Germinal center (tissue), 1 donor: ENCODE measurements at regions not wholly inside any gene's neighbourhood (a gene's known extent, or its start where the extent isn't known, plus 50 kb on each side); places are given as distances from the start of the nearest gene placed in this dataset.

Experiments
- DNase-seq: peaks from one replicate; pipeline ENCODE4 v3.0.0; 2012; ENCODE audit warnings: mixed read lengths, low spot score

DNA sequence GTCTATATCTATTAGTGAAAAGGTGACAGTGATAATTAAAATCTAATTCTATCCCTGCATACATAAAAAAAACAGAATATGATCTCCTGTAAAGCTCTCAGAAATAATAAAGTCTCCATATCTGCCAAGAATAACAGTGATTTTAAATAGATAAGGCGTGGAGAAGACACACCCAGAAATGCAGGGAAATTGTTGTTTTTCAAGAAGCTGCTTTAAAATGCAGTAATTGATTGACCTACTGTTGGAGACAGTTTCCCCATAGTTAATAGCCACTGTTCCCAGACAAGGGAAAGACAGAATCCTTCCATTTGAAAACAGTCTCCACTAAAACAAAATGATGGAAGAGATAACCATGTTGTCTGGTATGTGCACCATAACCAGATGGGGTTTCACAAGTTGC lies 571.5 kb upstream of the CDH5 start:
- DNase-seq = no peak

DNA sequence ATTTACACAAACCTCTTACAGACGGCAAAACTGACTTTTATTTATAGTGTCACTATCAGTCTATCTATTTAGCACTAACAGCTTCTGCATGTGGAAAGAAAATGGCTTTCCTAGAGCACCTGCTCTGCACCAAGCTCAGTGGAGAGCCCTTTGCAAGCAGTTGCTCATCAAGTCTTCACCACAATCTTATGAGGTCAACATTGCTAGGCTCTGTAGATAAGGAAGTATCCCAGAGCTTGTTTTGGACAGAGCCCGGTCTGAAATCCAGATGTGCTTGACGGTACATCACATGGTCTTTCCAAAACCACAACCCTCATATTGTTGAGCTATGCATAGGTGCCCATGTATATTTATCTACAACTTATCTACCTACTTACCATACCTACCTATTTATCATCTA lies 572.7 kb upstream of the CDH5 start:
- DNase-seq = no peak

DNA sequence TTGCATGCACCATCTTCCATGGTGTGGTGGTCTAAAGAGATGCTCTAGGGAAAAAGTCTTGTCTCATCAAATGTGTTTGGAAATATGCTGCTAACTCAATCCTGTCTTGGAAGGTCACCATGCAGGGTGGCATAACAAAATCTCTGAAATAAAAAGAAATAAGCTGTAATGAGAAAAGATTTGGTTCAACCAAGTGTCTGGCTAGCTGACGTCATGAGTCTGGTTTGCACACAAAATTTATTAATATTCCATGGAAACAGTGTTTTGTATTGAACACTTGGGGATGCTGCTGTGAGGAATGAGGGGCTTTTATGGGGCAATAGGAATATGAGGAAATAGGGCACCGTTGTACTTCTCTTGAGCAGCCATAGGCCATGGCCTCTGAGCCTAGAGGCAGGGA lies 575.7 kb upstream of the CDH5 start:
- DNase-seq = no peak

DNA sequence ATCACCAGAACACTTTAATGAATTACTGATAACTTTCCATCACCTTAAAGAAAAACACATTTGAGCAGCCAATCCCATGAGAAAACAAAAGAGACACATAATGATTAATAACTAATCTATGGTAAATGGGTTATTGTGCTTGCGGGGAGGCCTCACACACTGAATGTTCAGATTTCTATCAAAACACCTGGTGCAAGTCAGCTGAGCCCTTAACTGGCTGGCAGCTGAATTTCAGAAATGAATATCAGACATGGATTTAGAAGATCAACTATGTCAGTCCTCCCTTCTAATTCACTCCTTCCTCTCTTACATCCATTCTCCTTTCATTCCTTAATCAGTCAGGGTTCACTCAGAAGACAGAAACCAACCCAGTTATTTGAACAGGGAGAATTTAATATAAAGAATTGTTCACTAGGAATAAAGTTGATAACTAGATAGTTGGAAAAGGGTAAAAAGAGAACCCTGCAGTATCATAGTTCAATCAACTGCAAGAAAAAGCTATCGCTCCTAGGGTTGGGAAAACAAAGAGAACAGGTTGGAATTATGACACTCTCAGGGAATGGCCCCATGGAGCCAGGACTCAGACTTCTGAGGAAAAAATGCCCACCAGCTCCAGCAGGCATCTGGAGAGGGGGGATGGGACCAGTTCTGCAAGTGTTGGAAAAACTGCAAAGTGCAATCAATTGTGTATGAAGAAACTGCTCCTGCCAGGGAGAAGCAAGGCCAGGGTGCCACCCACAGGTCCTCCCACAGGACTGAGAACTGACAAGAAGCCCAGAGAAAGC lies 577.1 kb upstream of the CDH5 start:
- DNase-seq = no peak

DNA sequence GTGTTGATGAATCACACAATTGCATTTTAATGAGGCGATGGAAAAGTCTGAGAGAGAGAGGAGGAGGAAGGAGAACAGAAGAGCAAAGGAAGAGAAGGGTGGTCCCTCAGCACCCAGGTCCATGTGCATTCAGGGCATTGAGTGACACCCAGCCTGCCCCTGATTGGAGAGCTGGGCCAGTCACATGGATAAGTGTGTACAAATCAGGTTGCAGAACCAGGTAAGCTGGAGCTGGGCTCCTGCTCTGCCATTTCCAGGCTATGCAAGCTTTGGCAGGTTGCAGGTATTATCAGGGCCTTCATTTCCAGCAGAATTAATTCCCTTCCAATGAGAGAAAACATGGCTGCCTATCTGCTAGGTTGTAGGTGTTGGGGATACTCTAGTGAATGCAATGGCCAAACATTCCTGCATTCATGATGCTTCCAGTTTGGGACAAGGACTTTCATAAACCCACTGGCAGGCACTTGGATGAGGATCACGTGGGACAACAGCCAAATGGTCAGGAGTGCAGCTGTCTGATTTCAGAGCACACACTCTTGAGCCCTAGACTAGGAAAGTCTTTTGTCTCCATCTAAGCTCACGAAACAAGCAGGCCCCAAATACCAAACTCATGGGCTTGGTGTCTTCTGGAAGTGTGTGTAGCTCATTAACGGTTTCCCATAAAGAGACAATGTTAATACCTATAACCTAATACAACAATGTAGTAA lies 577.9 kb upstream of the CDH5 start:
- no peak for DNase-seq

DNA sequence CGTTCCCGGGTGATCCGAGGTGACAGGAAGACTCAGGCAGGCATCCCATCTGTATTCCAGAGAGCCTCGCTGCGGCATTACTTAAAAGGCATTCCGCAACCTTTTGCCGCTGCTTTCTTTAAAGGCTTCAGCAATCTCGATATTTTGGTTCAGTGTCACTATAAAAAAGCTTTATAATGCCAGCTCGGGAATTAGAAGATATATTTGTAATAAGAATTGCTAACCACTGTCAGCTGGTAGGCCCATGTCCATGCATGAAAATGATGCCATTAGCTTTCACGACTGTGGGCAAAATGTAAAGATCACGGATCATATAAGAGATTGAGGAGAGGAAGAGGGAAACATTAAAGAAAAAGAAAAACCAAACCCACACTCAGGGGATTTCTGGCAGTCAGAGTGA lies 578.6 kb upstream of the CDH5 start:
- DNase-seq = no peak

DNA sequence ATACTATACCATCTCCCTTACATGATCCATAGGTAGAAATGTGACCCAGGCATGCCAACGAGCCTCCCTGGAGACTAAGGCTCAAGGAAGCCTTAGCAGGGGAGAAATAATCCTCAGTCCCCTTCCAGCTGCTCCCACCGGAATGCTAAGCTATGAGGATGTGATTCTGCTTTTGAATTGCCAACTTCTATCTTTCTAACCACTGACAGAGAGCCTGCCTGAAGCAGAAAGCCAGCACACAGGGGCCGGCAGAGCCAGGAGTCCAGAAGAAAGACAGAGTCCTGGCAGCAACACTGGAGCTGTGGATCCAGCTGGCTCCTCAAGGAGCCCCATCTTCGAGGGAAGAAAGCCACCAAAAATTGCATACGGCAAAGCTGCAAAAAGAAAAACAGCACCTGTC lies 579.6 kb upstream of the CDH5 start:
- DNase-seq = no peak

DNA sequence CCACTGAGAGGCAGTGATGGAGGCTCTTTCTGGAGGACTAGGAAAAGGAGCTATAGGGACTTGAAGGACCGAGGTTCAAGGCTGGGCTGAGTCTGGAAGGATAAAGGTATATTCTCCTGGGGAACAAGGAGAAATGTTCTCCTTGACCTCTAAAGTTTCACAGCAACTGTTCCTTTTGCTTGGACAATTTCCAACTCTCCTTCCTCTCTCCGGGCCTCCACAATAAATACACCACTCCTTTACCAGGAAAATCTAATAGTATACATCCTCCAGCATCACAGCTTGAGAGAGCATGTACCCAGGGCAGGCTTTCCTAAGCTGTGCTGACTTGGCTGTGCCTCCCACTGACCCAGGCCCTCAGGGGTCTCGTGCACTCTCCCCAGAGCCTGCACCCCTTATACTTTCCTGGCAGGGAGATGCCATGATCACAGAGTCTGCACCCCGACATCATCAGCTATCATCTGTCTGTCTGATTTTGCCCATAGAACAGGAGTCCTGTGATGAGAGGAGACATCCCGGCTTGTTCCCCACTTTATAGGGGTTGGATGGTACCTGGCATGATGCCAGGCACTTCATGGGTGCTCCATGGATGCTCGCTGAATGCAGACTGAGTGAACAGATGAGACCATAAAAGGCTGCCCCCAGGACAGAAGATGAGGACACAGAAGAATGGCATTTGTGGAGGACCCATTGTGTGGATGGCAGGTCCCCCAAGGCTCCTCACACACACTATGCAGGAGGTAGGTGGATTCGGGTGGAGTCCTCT lies 582.6 kb upstream of the CDH5 start:
- no peak for DNase-seq

DNA sequence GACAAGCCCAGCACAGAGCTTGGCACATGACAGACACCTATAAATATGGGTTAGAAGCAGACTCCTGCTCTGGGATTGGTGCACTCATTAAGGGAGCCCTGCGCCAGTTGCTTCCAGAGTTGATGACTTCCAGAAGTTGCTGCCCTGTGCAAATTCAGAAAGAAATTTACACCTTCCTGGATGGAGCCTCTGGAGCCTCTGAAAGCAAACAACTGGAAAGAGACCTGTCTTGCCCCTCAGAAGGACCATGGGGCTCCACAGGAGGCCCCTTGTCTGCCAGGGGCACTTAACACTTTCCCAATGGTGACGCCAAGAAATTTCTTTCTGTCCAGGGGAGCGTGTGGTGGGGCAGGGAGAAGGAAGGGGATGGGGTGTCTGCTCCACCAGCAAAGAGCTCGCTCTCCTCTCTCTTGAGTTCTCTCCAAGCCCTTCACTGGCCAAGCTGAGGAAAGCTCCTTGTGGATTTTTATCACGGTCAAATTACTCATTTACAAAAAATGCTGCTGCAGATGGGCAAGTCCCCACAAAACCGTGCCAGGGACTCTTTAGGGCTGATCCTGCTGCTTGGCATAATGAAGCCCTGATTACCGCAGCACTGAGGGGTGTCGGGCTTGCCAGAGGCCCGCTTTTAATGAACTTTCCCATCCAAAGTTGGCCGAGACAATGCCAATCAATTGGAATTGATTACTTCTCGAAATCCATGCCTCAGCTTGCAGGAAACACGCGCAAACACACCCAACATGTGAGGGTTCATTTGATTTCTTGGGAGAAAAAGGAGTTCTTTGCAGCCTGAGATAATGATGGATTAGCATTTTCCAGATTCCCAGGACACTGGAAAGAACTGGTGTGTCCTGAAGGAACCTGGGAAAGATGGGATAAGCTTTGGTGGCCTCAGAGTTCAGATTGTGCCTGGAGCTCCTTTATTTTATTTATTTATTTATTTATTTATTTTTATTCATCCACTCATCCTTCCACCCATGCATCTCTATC lies 583.6 kb upstream of the CDH5 start:
- no peak for DNase-seq

DNA sequence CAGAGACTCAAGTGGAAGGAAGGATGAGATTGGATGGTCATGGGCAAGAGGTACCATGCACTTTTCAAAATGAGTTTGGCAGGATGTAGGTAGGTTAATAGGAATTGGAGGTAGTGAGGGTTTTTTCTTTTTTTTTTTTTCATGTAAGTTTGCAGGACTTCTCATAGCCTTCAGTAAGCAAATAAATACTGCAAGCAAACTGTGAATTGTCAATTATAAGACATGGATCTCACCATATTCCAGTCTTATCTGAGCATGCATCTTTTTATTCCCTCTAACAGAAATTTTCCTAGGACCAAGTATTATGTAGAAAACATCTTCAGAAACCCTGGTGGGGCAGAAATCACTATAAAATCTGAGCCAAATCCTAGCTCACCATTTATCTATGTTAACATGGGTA lies 584.6 kb upstream of the CDH5 start:
- no peak for DNase-seq

DNA sequence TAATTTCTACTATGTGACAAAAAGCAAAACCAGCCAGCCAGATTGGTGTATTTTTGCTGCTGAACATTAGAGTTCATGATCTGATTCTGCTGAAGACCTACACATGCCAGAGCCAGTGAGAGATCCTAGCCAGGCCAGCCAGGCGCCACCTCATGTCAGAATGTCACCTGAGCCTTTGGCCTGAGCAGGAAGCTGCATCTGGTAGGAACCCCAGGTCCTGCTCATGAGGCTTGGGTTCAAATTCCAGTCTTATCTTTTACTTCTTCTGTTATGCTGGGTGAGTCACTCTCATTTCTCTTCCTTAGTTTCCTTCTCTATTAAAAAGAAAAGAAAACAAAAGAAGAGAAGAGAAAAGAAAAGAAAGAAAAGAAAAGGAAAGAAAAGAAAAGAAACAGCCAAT lies 585.1 kb upstream of the CDH5 start:
- DNase-seq = no peak

DNA sequence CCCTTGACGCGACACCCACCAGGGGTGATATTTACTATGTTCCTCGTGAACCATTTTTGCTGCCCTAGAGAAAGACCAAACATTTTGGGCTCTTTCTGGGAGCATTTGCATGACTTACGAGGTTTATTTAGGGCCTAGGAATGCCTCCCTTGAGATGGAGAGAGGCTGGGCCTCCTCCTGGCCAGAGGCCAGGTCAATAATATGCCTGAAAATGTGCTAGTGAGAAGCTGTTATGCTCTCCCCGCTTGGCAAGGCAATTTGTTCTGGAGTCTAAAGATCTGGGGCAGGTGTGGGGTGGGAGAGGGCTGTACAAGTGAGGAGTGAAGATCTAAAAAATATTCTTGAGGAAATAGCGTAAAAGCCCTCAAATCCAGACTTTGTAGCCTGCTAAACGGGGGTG lies 587.3 kb upstream of the CDH5 start:
- no peak for DNase-seq

DNA sequence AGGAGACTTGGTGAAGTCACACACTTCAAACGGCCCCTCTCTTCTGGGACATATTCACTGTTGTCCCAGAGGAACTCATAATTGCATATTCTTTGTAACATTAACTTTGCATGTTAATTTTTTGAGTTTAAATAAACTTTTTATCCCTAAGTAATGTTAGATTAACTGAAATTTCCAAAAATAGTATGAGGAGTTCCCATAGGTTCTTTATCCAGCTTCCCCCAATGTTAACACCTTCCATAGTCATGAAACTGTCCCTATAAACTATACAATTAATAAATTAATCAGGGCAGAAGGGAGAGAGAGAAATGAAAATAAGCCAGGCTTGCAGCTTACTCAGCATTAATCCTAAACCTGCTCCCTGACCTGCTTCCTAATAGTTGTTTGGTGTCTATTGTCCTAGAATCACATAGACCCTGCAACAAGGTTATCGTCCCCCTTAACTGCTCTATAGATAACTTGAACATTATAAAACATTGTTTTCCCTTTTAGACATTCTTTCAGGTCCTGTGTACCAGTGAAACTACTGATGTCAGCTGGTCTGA lies 589.8 kb upstream of the CDH5 start:
- no peak for DNase-seq

DNA sequence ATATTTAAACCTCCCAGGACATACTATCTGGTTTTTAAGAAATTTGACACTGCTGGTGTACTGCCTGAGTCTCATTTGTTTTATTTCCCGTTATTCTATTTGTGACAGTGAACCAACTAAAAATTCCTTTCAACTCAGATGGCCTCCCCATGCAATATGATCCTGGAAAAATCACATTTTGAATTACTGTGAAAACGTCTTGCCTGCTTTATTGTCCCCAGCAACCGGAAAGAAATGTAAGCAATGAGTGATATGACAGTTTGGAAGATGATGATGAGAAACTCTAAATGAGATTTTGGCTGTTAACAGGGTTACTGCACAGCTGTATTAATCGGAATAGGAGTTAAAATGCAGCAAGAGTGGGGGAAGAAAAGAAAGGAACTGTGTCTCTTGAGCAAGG lies 590.7 kb upstream of the CDH5 start:
- DNase-seq = no peak

DNA sequence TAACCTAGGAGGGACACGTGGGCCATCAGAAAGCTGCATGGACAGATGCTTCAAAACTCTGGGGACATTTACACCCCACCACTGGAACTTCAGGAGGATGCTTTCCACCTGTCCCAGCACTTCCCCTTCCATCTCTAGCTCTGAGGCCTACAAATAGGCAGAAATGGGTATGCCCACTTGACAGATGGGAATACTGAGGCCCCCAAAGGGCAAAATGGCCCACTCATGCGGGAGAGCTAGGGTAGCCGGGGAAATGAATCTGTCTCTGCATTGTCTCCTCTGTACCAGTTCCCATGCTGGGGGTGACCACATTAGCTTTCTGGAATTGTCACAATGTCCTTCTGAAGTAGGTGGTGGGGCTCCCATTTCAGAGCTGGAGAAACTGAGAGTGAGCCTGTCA lies 592.1 kb upstream of the CDH5 start:
- DNase-seq = no peak

DNA sequence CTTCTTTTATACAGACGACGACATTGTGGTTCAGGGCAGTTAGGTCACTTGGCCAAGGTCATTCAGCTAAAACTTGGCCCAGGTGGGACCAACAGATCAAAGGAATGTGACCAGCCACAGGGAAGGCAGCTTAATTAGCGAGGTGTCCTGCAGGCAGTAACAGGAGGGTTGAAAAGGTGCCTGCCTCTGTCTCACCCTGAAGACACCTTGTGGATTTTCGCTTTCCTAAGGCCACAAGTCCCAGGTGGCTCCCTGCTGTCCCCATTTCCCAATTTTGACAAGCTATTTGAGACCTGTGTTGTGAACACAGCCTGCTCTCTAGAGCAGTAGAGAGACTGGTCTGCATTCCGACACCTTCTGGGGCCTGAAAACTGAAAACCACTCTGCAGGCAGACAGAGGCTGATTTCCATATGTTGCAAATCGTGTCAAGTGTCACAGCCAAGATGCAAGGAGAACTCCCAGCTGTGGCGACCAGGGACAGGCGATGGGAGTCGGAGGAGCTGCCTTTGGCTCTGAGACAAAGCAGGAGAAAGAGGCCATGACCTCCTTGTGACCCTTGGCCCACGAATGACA lies 593.1 kb upstream of the CDH5 start:
- no peak for DNase-seq

DNA sequence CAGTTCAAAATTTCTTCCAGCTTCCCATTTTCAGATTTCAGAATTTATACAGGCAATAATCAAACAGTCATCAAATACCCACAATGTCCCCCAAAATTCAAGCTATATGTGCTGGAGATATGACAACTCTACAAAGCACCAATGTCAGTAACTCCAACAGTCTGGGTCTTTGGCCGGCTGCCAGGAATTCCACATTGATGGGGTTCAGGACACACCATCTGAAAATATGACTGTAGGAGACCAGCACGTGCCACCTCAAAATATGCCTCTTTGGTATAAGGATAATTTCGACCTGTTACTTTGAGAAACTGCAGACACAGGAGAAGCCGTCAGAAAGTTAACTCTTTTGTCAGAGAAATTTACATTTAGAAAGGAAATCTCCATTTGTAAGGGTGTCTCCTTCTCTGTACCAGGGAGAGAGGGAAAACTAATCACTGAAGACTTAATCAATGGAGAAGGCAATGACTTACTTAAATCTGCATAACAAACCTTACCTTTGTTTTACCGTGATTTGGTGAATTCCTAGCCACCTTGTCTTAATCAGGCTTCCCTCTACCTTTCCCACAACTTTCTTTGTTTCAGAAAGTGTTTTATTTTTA lies 594.3 kb upstream of the CDH5 start:
- no peak for DNase-seq

DNA sequence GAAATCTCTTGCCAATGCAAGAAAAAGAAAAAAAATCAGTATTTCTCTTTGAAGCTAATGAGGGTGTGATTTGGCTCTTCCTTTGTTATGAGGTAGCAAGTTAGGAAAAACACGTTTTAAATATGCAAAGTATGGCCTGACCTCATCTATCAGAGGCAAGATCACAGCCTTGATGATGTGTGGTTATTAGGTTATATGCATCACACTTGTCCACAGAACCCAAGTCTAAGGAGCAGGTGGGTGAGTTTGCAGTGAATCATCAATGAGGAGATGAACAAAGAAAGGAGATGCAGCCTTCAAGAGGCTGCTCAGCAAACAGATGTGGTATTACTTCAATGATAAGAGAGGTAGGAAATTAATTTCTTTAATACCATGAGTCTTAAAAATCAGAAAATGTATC lies 594.8 kb upstream of the CDH5 start:
- DNase-seq = no peak

DNA sequence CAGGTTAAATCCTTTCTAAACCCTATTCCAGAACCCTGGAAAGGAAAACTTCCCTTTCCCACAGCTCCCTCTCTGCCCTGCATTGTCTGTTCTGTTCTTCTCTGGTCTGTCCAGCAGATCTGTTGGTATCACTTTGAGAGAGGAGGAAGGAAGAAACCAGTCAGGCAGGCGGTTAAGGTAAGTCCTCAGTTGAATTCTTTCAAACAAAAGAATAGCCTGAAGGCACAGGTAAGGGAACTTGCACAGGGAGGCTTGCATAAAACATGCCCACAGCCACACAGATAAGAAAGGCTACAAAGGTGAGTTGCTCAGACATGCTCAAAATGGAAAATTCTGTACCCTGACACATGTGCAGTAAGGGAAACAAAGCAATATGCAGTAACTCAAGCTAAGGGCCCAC lies 595.7 kb upstream of the CDH5 start:
- DNase-seq = no peak

DNA sequence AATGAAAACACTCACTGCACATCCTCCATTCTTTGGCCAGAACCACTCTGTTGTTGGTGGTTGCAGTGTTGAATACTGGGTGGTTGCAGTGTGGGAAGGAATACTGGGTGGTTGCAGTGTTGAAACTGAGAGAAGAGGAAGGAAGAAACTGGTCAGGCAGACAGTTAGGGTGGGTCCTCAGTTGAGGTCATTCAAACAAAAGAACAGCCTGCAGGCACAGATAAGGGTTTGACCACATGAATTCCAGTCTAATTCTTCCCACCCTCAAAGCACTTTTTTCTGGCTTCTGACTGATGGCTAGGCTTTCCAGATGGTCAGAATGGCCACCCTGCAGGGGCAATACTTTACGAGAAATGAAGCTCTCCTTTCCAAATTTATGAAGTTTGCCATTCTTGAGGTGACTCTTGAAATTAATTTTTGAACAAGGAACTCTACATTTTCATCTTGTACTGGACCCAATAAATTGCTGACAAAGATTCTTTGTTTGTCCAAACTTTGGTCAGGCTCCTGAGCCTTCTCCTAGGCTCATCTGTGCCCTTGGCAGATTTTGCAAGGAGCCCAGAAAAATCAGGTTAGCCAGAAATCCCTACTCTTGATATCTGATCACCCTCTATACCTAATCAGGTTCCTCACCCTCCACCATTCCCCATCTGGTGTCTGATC lies 596.6 kb upstream of the CDH5 start:
- no peak for DNase-seq
